NCI-H69 (cell line): ENCODE measurements at regions not wholly inside any gene's neighbourhood (a gene's known extent, or its start where the extent isn't known, plus 50 kb on each side); places are given as distances from the start of the nearest gene placed in this dataset.
A peak's percentile ranks its signal among the peaks of the same experiment; 100 is the strongest.

ENCODE experiments used
- DNase-seq: peaks from one replicate; lab custom pipeline; 2025; lab: John Stamatoyannopoulos, UW

GRCh38 chr2:172361360-172361759 is 66.0 kb upstream of the ITGA6 start:
- DNase-seq: no peak

DNA sequence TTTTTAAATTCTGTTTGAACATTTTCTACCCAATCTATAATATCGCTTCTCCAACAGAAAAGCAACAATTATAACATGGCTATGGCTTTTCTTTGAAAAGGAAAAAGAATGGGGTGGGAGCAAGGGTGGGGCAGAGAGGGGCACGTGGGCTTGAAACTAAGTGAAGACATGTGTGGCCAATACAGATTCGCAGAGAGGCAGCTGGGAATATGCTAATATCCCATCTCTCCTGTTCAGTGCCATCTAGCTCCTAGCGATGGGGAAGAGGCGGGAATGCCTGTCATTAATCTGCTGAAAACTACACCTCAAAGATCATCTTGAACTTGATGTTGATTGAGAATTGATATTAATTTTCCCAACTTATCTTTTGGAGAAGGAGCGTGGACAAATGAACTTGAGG is 65.5 kb upstream of the ITGA6 start:
- DNase-seq: no peak

- no peak for DNase-seq
Observed at GRCh38 chr2:172364261-172364660, 63.1 kb upstream of the ITGA6 start.

DNA sequence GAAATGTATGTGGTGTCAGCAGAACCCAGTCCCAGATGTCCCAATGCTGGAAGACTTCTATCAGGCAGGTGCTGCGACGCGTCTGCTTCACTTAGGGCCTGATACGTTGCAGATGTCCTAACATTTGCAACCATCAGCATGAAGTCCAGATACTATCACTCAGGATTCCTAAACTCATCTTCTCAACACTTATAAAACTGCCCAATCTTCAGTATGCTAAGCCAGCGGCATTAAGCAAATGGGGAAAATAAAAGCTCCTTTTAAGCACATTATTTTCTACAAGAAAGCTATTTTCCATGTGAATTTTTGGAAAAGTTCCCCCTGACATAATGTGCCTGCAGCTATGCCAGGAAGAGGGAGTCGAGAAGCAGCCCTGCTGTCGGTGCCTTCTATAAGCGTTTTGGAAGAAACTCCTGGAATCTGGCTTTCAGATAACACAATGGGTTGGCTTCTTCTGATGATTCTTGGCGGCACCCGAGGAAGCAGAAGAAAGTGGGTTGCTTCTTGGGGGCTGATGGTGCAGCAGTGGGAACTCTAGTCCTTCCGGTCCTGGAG is 60.7 kb upstream of the ITGA6 start:
- DNase-seq: no peak

DNA sequence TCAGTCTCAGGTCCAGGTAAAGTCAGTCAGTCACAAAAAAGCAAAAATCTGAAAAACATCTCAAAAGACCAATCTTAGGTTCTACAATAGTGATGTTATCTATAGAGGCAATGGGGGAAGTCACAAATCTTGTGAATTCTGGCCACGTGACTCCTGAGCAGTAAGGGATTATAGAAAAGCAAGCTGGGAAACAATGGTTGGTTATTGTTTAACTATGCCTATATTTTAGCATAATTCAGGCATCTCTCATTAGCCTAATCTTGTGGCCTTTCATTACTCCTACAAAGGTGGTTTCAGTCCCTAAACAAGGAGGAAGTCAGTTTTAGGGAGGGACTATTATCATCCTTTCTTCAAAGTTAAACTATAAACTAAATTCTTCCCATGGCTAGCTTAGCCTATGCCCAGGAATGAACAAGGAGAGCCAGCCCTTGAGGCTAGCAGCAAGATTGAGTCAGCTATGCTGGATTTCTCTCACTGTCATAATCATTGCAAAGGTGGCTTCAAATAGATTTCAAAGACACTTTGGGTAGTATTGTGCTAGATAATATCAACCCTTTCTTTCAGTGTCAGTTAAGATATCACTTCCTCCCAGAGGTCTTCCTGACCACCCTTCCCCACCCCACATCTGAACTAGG is 56.4 kb upstream of the ITGA6 start:
- no peak for DNase-seq

DNA sequence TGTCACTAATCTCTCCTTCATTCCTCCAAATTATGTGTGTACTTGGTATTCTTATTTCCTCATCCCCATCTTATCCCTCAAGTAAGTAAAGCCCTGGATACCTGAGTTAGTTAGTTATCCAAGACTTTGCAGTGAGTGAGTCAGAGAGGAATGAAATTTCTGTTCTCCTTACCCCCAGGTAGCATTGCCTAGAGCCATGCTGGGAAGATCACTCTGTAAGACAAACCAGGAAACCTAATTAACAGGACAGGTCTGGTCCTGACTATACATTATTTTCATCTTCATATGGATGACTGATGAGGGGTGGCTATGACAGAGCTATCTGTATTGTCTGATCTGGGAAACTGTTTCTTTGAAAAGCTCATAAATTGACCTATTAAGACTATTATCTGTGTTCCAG is 55.0 kb upstream of the ITGA6 start:
- DNase-seq: peak; percentile 67

DNA sequence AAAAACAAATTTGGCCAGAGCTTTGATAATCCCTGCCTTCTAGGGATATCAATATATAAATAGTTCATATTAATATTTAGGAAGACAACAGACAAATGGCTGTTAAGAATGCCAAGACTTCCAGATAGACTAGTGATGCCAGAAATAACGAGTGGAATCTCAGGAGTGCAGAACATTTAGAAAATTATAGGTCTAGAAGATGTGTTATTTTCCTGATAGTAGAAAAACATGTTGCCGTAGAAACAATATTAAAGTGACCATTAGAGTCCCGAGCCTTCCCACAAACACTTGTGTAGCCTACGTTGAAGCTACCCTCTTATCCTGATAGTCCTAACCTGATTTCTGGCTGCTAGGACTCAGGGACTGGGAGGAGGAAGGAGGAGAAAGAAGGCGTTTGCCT is 54.3 kb upstream of the ITGA6 start:
- DNase-seq: peak; percentile 1

DNA sequence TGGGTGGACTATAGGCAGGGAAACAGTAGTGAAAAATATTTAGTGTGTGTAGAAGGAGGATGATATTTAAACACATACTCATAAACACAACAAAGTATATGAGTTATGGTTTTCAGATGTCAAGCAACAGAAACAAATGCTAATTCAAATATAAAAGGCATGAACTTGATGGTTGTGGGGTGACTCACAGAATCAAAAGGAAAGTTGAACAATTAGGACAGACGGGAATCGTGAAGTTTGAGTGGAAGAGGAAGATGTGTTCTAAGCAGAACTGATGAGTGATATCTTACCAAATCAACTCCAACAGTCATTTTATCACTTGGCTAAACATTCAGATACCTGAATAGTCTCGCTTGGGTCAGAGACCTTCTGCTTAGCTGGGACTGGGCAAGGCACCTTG is 53.6 kb upstream of the ITGA6 start:
- DNase-seq: no peak

- peak; percentile 6 for DNase-seq
Observed at GRCh38 chr2:172374318-172375240, 52.8 kb upstream of the ITGA6 start.

- no peak for DNase-seq
Observed at GRCh38 chr2:172375251-172375650, 52.1 kb upstream of the ITGA6 start.

GRCh38 chr2:172376016-172376415 is 51.4 kb upstream of the ITGA6 start:
- DNase-seq: no peak

DNA sequence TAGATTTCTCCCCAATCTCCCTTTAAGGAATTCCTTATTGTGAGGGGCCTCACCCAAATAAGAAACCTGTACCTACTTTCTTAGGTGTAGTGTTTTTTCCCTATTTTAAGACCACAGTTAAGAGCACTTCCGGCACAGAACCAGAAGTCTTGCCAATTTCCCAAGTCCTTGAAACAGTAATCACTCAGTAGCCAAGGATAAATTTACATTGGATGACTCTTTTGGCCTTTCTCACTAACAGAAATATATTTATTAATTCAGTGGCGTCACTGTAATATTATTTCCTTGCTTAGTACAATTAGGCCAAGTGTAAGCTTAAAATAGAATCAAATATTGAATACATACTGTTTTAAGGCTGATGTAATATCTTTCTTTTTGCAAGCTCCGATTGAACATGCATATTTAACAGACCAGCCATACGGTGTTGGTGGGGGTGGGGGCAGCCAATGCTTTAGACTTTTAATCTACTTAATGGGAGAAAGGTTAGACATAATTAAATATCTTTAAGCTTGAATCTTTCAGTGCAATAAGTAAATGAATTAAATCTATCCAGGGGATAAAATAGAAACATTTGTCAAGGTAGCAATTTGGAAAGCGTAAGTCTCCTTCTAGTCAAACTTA is 50.8 kb upstream of the ITGA6 start:
- no peak for DNase-seq

GRCh38 chr2:172377408-172377807 is 50.0 kb upstream of the ITGA6 start:
- no peak for DNase-seq
